WERI-Rb-1 (cell line): ENCODE measurements at regions not wholly inside any gene's neighbourhood (a gene's known extent, or its start where the extent isn't known, plus 50 kb on each side); places are given as distances from the start of the nearest gene placed in this dataset.
"Not testable (repeated sequence)": the region's sequence is repeated elsewhere in the genome, so short reads cannot be mapped to it uniquely, and the experiment has no call there.

Experiments used
- DNase-seq: peaks from one replicate; pipeline ENCODE4 v3.0.0-alpha.2; 2020
- H3K27ac ChIP-seq: fragments of 250-450 bp; sonication (Bioruptor Pico); 2 replicates; pipeline ENCODE4 v1.5.1; 2020; ENCODE audit warnings: mild to moderate bottlenecking, moderate library complexity
- H3K27me3 ChIP-seq: fragments of 250-450 bp; sonication (Bioruptor Pico); 2 replicates; pipeline ENCODE4 v1.5.1; 2021; ENCODE audit warnings: mild to moderate bottlenecking, low read depth, moderate library complexity; ENCODE audit not compliant: insufficient read depth, severe bottlenecking
- H3K36me3 ChIP-seq: fragments of 250-450 bp; sonication (Bioruptor Pico); 2 replicates; pipeline ENCODE4 v1.5.1; 2020; ENCODE audit warnings: mild to moderate bottlenecking, moderate library complexity
- H3K4me3 ChIP-seq: 2 replicates; pipeline ENCODE4 v1.5.1; 2011; ENCODE audit warnings: low read depth, mild to moderate bottlenecking, control low read depth, low read length
- H3K9me3 ChIP-seq: fragments of 250-450 bp; sonication (Bioruptor Pico); 2 replicates; pipeline ENCODE4 v1.5.1; 2021; ENCODE audit warnings: mild to moderate bottlenecking, moderate library complexity; ENCODE audit not compliant: severe bottlenecking
- TF ChIP-seq, protein P1 (sequence below): IDR thresholded peaks from 2 replicates; pipeline ENCODE4 v1.5.1; 2011; ENCODE audit warnings: low read depth, mild to moderate bottlenecking, control low read depth, inconsistent platforms, low read length

DNA sequence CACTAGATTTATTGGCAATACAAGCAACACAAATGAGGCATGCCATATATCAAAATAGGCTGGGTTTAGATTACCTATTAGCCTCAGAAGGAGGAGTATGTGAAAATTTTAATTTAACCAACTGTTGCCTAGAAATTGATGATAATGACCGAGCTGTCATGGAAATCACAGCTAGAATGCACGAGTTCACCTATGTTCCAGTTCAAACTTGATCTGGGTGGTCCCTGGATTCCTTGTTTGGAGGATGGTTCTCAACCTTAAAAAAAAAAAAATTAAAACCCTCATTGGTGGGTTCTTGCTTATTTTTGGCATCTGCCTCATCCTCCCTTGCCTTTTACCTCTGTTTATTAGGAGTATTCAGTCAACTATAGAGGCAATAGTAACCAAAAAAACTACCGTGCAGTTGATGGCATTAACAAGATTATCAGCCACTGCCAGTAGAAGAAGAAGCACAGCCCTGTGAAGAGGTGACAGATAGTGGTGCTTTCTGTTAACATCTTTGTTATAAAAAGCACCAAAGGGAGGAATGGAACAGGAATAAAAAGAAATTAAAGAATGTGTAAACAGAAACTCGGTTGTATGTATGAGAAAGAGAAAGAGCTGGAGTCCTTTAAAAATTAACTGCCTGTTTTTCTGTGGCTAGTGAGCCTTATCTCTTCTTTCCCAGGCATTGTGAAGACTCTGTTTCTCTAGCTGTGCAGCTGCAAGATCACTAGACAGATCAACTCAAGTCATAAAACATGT is 106.4 kb downstream of the ZNF429 start:
- no peak overlapping the region for H3K4me3 ChIP-seq
- H3K27ac ChIP-seq = no peak overlapping the region
- H3K27me3 ChIP-seq = no peaks in the 10 kb centered on the region
- H3K9me3 ChIP-seq = no peaks in the 10 kb centered on the region
- no peak for DNase-seq
- TF ChIP-seq, protein P1, sequence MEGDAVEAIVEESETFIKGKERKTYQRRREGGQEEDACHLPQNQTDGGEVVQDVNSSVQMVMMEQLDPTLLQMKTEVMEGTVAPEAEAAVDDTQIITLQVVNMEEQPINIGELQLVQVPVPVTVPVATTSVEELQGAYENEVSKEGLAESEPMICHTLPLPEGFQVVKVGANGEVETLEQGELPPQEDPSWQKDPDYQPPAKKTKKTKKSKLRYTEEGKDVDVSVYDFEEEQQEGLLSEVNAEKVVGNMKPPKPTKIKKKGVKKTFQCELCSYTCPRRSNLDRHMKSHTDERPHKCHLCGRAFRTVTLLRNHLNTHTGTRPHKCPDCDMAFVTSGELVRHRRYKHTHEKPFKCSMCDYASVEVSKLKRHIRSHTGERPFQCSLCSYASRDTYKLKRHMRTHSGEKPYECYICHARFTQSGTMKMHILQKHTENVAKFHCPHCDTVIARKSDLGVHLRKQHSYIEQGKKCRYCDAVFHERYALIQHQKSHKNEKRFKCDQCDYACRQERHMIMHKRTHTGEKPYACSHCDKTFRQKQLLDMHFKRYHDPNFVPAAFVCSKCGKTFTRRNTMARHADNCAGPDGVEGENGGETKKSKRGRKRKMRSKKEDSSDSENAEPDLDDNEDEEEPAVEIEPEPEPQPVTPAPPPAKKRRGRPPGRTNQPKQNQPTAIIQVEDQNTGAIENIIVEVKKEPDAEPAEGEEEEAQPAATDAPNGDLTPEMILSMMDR = no peak
- no peaks in the 10 kb centered on the region for H3K36me3 ChIP-seq

DNA sequence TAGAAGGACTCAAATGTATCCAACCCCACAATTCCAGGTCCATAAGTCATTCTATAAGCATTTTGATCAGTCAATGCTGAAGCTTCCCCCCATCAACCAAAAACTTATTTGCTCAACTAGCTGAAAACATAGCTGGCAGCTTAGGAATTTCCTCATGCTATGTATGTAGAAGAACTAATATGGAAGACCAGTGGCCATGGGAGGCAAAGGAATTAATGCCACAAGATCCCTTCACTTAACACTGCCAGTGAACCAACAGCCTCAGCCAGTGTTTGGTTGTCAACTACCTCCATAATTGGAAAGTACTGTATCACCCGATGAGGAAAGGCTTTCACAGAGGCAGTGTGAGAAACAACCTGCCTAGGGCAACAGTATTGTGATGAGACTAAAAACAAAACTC is 105.4 kb downstream of the ZNF429 start:
- H3K27me3 ChIP-seq = no peaks in the 10 kb centered on the region

DNA sequence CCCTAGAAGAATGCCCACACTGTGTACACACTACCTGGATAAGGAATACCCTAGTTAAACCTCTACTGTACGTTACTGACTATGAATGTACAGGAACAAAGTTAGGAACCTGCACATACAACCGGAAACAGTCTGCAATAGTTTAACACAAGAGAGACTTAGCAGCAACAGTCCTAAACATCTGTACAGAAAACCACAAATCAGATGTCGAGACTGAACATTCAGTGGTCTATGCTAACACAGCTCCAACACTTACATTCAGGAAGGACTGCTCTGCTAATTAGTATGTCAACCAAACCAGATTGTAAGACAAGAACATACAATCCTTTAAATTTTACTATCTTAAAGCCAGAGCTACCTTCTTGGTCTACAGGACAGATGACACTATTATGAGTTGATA is 104.9 kb downstream of the ZNF429 start:
- no peak for DNase-seq
- TF ChIP-seq, protein P1 = no peak
- no peak overlapping the region for H3K4me3 ChIP-seq
- no peaks in the 10 kb centered on the region for H3K36me3 ChIP-seq
- H3K27ac ChIP-seq = no peak overlapping the region
- H3K9me3 ChIP-seq = no peaks in the 10 kb centered on the region
- H3K27me3 ChIP-seq = no peaks in the 10 kb centered on the region

More for the DNA sequence above, 105.4 kb downstream of the ZNF429 start:
- TF ChIP-seq, protein P1 = no peak
- Histone ChIP-seq H3K36me3 (no peaks in the 10 kb centered on the region), H3K4me3 (no peak overlapping the region), H3K27ac (no peak overlapping the region), H3K9me3 (no peaks in the 10 kb centered on the region)
- no peak for DNase-seq

GRCh38 chr19:21608571-21608970 is 103.2 kb downstream of the ZNF429 start:
- TF ChIP-seq, protein P1 = no peak
- no peaks in the 10 kb centered on the region for H3K9me3 ChIP-seq
- H3K27me3 ChIP-seq = no peaks in the 10 kb centered on the region
- H3K36me3 ChIP-seq = no peaks in the 10 kb centered on the region
- no peak overlapping the region for H3K27ac ChIP-seq
- no peak overlapping the region for H3K4me3 ChIP-seq
- DNase-seq = no peak

DNA sequence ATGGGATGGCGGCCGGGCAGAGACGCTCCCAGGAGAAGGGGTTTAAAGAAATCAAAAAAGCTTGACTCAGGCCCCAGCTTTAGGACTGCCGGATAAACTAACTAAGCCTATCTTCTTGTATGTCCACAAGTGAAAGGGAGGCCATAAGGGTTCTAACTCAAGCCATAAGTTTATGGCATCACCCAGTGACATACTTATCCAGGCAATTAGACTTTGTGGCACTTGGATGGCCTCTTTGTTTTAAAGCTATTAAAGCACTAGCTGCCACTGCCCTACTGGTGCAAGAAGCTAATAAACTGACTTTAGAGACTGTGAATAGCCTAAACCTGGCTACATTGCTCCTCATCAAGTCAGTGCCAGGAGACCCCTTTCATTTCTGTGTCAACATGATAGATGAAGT is 102.0 kb downstream of the ZNF429 start:
- Histone ChIP-seq H3K27ac (no peak overlapping the region), H3K36me3 (no peaks in the 10 kb centered on the region), H3K27me3 (no peaks in the 10 kb centered on the region), H3K4me3 (no peak overlapping the region), H3K9me3 (no peaks in the 10 kb centered on the region)
- DNase-seq = no peak
- TF ChIP-seq, protein P1 = no peak

GRCh38 chr19:21607011-21607410 is 101.6 kb downstream of the ZNF429 start:
- H3K9me3 ChIP-seq, H3K4me3 ChIP-seq, DNase-seq, H3K36me3 ChIP-seq, H3K27me3 ChIP-seq, H3K27ac ChIP-seq: not testable (repeated sequence)

DNA sequence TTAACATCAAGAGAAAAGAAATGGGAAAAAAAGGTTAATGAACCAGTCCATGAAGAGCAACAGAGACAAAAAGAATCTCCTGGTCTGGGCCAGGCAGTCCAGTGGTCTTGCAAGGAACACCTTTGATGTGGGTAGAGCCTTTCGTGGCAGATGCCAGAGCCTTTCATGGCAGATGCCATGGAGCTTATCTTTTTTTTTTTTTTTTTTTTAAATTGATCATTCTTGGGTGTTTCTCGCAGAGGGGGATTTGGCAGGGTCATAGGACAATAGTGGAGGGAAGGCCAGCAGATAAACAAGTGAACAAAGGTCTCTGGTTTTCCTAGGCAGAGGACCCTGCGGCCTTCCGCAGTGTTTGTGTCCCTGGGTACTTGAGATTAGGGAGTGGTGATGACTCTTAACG is 100.9 kb downstream of the ZNF429 start:
- not testable (repeated sequence) for DNase-seq, H3K27me3 ChIP-seq, H3K27ac ChIP-seq, H3K4me3 ChIP-seq, H3K9me3 ChIP-seq, H3K36me3 ChIP-seq
